Keratinocyte (primary cell): ENCODE measurements at regions not wholly inside any gene's neighbourhood (a gene's known extent, or its start where the extent isn't known, plus 50 kb on each side); places are given as distances from the start of the nearest gene placed in this dataset.

ENCODE experiments used
- DNase-seq: peaks from one replicate; pipeline ENCODE4 v3.0.0-alpha.2; 2011; ENCODE audit warnings: low read depth, missing footprints, low spot score
- FAIRE-seq: peaks from 2 replicates; lab custom pipeline; 2011; peaks lifted over from hg19 to GRCh38; lab: Jason Lieb, UNC
- H2AFZ ChIP-seq: 2 replicates; pipeline ENCODE4 v1.6.0; 2012; ENCODE audit warnings: low read length, control low read depth, inconsistent platforms; ENCODE audit not compliant: control insufficient read depth
- H3K27ac ChIP-seq: 2 replicates; pipeline ENCODE4 v1.5.1; 2011; ENCODE audit warnings: low read length; ENCODE audit not compliant: control insufficient read depth, insufficient read depth
- H3K27me3 ChIP-seq: 3 replicates; pipeline ENCODE4 v1.6.0; 2011; ENCODE audit warnings: low read length; ENCODE audit not compliant: control insufficient read depth, insufficient read depth; ENCODE audit errors: extremely low read depth
- H3K36me3 ChIP-seq, 2 experiments: 2 replicates in 1 of 2; 3 replicates in 1 of 2; pipeline ENCODE4 v1.5.1; 2011; ENCODE audit warnings: low read length in 2 of 2, mild to moderate bottlenecking in 1 of 2; ENCODE audit not compliant: control insufficient read depth in 2 of 2, insufficient read depth in 2 of 2; ENCODE audit errors: extremely low read depth in 1 of 2
- H3K4me1 ChIP-seq: 3 replicates; pipeline ENCODE4 v1.5.1; 2011; ENCODE audit warnings: low read length; ENCODE audit not compliant: control insufficient read depth, insufficient read depth; ENCODE audit errors: extremely low read depth
- H3K4me2 ChIP-seq: 3 replicates; pipeline ENCODE4 v1.6.0; 2011; ENCODE audit warnings: low read depth, low read length; ENCODE audit not compliant: control insufficient read depth, insufficient read depth; ENCODE audit errors: extremely low read depth
- H3K4me3 ChIP-seq, 3 experiments: fragments of 200-600 bp in 1 of 3; sonication (generic) in 1 of 3; 2 replicates in 2 of 3; 3 replicates in 1 of 3; pipeline ENCODE4 v1.5.1; 2011 to 2016; ENCODE audit warnings: low read length in 3 of 3, mild to moderate bottlenecking in 3 of 3, control low read depth in 2 of 3, inconsistent platforms in 1 of 3, low read depth in 1 of 3, mixed read lengths in 1 of 3, mixed run types in 1 of 3, moderate library complexity in 1 of 3; ENCODE audit not compliant: control insufficient read depth in 2 of 3, insufficient read depth in 2 of 3; ENCODE audit errors: extremely low read depth in 1 of 3
- H3K79me2 ChIP-seq: 2 replicates; pipeline ENCODE4 v1.6.0; 2012; ENCODE audit warnings: low read length; ENCODE audit not compliant: control insufficient read depth, insufficient read depth
- H3K9ac ChIP-seq: 3 replicates; pipeline ENCODE4 v1.6.0; 2011; ENCODE audit warnings: low read length; ENCODE audit not compliant: control insufficient read depth, insufficient read depth; ENCODE audit errors: extremely low read depth
- H3K9me1 ChIP-seq: 3 replicates; pipeline ENCODE4 v1.6.0; 2011; ENCODE audit warnings: low read length; ENCODE audit not compliant: control insufficient read depth, insufficient read depth; ENCODE audit errors: extremely low read depth
- H3K9me3 ChIP-seq: 2 replicates; pipeline ENCODE4 v1.5.1; 2012; ENCODE audit warnings: low read depth, low read length; ENCODE audit not compliant: control insufficient read depth
- H4K20me1 ChIP-seq: 3 replicates; pipeline ENCODE4 v1.6.0; 2011; ENCODE audit warnings: low read length; ENCODE audit not compliant: control insufficient read depth, insufficient read depth; ENCODE audit errors: extremely low read depth
- CTCF ChIP-seq, 3 experiments: IDR thresholded peaks in 1 of 3; conservative IDR thresholded peaks in 1 of 3; optimal IDR thresholded peaks in 1 of 3; 2 replicates in 2 of 3; 3 replicates in 1 of 3; pipeline versions ENCODE3 to v1.5.1; 2011; ENCODE audit warnings: low read length in 3 of 3, mild to moderate bottlenecking in 3 of 3, moderate library complexity in 2 of 3, control low read depth in 1 of 3, inconsistent platforms in 1 of 3; ENCODE audit not compliant: insufficient read depth in 2 of 3; ENCODE audit errors: extremely low read depth in 1 of 3
- EZH2 ChIP-seq: IDR thresholded peaks from one replicate; pipeline ENCODE4 v1.6.1; 2012; ENCODE audit warnings: inconsistent platforms, mild to moderate bottlenecking, low read length, moderate library complexity
- dilution Hi-C: fragments of 300-500 bp; cut with MboI; formaldehyde crosslinking; loops from one replicate; pipeline ENCODE4 v1.7.0; 2020; ENCODE audit warnings: low sequenced_read_pairs; ENCODE audit not compliant: extremely low pct_ligation_motif_present

- DNase-seq = no peak
- no peak for FAIRE-seq
- Histone ChIP-seq H3K27me3 (no peaks in the 10 kb centered on the region), H3K9me3 (no peaks in the 10 kb centered on the region), H3K4me3 (no peak overlapping the region), H3K36me3 (no peaks in the 10 kb centered on the region), H4K20me1 (no peaks in the 10 kb centered on the region), H3K4me2 (no peak overlapping the region), H2AFZ (no peak overlapping the region), H3K9ac (no peak overlapping the region), H3K9me1 (no peaks in the 10 kb centered on the region), H3K4me1 (no peaks in the 10 kb centered on the region), H3K27ac (no peak overlapping the region), H3K79me2 (no peaks in the 10 kb centered on the region)
- TF ChIP-seq CTCF (optimal IDR thresholded peaks at IDR 0.05 in 1 of 3, IDR thresholded peaks at IDR 0.05 in 1 of 3, conservative IDR thresholded peaks at IDR 0.05 in 1 of 3; ENCODE audit: extremely low read depth in 1 of 3, insufficient read depth in 2 of 3, low read length in 3 of 3) = no peak
- TF ChIP-seq EZH2 = no peak
- dilution Hi-C loops = no loop called here
Measured at GRCh38 chr12:125305231-125305630, 240.0 kb downstream of the AACS start.

GRCh38 chr12:125310461-125310860 lies 245.2 kb downstream of the AACS start:
- Histone ChIP-seq H3K79me2 (no peaks in the 10 kb centered on the region), H3K9me3 (no peaks in the 10 kb centered on the region), H2AFZ (no peak overlapping the region), H3K4me2 (no peak overlapping the region), H4K20me1 (no peaks in the 10 kb centered on the region), H3K36me3 (no peaks in the 10 kb centered on the region), H3K4me1 (no peaks in the 10 kb centered on the region), H3K27ac (no peak overlapping the region), H3K9me1 (no peaks in the 10 kb centered on the region), H3K27me3 (no peaks in the 10 kb centered on the region), H3K9ac (no peak overlapping the region), H3K4me3 (no peak overlapping the region)
- FAIRE-seq (no peak), DNase-seq (no peak)
- dilution Hi-C loops = no loop called here
- no peak for TF ChIP-seq EZH2
- no peak for TF ChIP-seq CTCF (optimal IDR thresholded peaks at IDR 0.05 in 1 of 3, IDR thresholded peaks at IDR 0.05 in 1 of 3, conservative IDR thresholded peaks at IDR 0.05 in 1 of 3; ENCODE audit: extremely low read depth in 1 of 3, insufficient read depth in 2 of 3, low read length in 3 of 3)
